Islet precursor cell (in vitro differentiated cells): ENCODE measurements at regions not wholly inside any gene's neighbourhood (a gene's known extent, or its start where the extent isn't known, plus 50 kb on each side); places are given as distances from the start of the nearest gene placed in this dataset.

Experiments used
- DNase-seq: peaks from one replicate; pipeline ENCODE4 v3.0.0-alpha.2; 2018

GRCh38 chr4:110967936-110968335 lies 345.1 kb upstream of the PITX2 start:
- no peak for DNase-seq

GRCh38 chr4:110970642-110971041 lies 347.8 kb upstream of the PITX2 start:
- DNase-seq: peak; percentile 84

GRCh38 chr4:110975338-110975737 lies 352.5 kb upstream of the PITX2 start:
- no peak for DNase-seq

GRCh38 chr4:110977554-110977953 lies 354.7 kb upstream of the PITX2 start:
- no peak for DNase-seq

- DNase-seq: no peak
These were observed 355.9 kb upstream of the PITX2 start for GRCh38 chr4:110978761-110979160.

GRCh38 chr4:110982486-110982885 lies 359.6 kb upstream of the PITX2 start:
- DNase-seq: no peak

GRCh38 chr4:110988722-110989121 lies 365.8 kb upstream of the PITX2 start:
- DNase-seq: no peak

- no peak for DNase-seq
These were observed 366.2 kb upstream of the PITX2 start for GRCh38 chr4:110989125-110989524.

- DNase-seq: no peak
These were observed 371.9 kb upstream of the PITX2 start for GRCh38 chr4:110994781-110995180.

- no peak for DNase-seq
These were observed 375.4 kb upstream of the PITX2 start for GRCh38 chr4:110998320-110998719.

- no peak for DNase-seq
These were observed 388.6 kb upstream of the PITX2 start for GRCh38 chr4:111011458-111011857.

GRCh38 chr4:111013846-111014245 lies 391.0 kb upstream of the PITX2 start:
- no peak for DNase-seq

GRCh38 chr4:111014537-111014936 lies 391.7 kb upstream of the PITX2 start:
- peak; percentile 56 for DNase-seq

- DNase-seq: no peak
These were observed 393.5 kb upstream of the PITX2 start for GRCh38 chr4:111016416-111016815.

- no peak for DNase-seq
These were observed 395.3 kb upstream of the PITX2 start for GRCh38 chr4:111018216-111018615.

- no peak for DNase-seq
These were observed 397.6 kb upstream of the PITX2 start for GRCh38 chr4:111020476-111020875.

GRCh38 chr4:111020961-111021360 lies 398.1 kb upstream of the PITX2 start:
- peak; percentile 75 for DNase-seq

- no peak for DNase-seq
These were observed 399.9 kb upstream of the PITX2 start for GRCh38 chr4:111022758-111023157.

GRCh38 chr4:111027526-111027925 lies 404.6 kb upstream of the PITX2 start:
- peak; percentile 91 for DNase-seq

GRCh38 chr4:111028795-111029194 lies 405.9 kb upstream of the PITX2 start:
- no peak for DNase-seq

GRCh38 chr4:111031001-111031579 lies 408.2 kb upstream of the PITX2 start:
- peak; percentile 63 for DNase-seq

- no peak for DNase-seq
These were observed 408.7 kb upstream of the PITX2 start for GRCh38 chr4:111031596-111031995.

- DNase-seq: no peak
These were observed 414.9 kb upstream of the PITX2 start for GRCh38 chr4:111037591-111038360.

- DNase-seq: peak; percentile 56
These were observed 418.0 kb upstream of the PITX2 start for GRCh38 chr4:111040904-111041303.

- DNase-seq: no peak
These were observed 420.4 kb upstream of the PITX2 start for GRCh38 chr4:111043286-111043685.
